Stimulated activated CD8-positive, alpha-beta memory T cell treated with anti-CD3 and anti-CD28 coated beads, Interleukin-4, amount 100 ng/mL, for 48 hours (primary cell): ENCODE measurements at regions not wholly inside any gene's neighbourhood (a gene's known extent, or its start where the extent isn't known, plus 50 kb on each side); places are given as distances from the start of the nearest gene placed in this dataset.

Source experiments
- DNase-seq: peaks from one replicate; pipeline ENCODE4 v3.0.0-alpha.2; 2020

DNA sequence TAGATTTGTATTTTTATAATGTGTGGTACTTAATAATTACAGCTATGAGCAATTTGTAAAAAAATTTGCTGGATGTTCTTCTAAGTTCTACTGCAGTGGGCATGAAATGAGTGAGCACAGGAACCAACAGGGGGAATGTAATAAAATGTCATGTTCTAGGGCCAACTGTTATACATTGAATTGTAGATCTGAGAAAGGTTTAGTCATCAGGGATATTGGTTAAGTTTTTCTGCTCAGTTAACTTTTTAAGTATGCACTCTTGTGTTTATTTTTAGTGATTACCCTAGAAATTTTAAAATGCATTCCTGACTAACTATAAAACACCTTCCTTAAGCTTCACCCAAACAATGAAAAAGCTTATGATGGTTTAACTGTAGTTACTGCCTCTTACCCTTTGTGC, 101.8 kb downstream of the CAND1 start:
- no peak for DNase-seq

DNA sequence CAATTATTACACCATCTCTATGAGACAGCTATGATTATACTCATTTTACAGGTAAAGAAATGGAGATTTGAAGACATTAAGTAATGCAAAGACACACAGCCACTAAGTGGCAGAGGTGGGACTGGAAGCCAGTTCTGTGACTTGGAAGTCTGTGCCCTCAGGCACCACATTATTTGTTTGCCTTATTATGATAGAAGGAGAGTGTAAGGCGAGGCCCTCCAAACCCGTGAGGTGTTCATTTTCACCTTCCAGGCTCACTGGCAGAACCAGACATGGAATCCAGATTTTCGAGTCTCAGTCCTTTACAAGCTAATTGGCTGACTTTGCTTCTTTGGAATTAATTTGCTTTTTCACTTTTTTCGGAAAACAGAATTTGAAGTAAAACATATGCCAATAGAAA, 107.9 kb downstream of the CAND1 start:
- no peak for DNase-seq

DNA sequence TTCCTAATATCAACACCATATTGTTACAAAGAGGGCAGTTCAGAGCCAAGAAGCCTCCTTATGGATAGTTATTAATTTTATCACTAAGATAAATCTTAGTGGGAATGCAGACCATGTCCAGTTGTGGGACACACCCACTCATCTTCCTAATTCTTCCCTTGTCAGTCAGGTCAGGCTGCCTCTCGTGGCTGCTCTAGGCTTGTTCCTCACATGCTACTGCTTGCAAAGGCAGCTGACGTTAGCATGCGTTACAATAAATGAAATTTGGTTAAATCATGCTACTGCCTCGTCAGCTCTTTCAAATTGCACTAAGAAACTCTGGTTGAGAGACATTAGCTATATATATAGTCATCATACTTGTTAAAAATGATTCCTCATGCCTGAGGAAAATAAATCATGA, 108.4 kb downstream of the CAND1 start:
- DNase-seq, result no peak

DNA sequence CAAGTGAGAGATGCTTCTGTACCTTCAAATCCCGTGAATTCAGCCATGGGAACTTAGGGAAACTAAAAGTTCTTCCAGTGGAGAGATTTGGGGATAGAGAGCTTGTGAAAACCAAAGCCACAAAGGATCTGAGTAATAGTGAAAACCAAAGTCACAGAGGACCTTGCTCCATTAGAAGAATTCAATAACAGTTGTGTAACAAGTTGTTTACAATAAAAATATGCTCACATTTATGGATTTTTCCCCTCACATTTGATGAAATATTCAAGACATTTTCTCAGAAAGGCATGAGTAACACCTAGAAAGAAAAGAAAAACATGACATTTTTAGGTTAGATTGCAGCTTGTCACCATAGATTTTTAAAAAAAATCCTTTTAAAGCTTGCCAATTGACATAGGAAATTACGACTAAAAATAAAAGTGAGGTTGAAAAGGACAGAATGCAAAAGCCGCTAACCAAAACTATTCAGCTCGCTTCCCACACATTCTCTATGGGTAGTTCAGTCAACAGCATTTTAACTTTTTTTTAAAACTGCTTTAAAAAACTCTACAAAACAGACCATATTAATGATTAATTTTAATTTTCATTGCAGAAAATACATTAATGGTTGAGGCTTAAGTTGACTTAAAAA, 113.2 kb downstream of the CAND1 start:
- DNase-seq, result no peak

DNA sequence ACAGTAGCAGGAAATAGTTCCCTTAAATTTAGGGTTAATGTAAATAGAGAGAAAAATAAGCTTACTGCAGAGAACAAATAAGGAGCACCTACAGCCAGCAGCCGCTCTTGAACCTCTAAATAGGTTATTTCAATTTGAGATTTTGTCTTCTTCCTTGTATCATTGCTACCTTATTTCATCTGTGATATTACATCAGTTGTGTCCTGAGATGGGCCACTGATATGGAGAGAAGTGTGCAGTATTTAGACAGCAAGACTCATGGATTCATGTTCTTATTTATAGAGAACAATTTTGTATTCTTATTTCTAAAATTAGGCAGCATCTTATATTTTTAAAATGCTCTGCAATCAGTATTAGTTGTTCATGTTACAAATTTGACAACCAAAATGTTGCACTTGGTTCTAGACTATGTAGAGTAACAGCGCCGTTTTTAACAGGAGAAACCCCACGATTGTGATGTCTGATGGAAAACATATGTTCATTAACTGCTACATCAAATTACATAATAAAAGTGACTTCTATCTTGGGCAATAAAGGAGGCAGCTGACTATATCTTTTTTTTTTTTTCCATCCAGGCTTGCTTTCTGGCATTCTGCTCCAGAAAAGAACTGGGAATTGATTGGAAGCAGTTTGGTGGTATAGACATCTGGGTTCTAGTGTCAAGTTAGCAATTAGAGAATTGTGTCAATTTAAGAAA, 117.9 kb downstream of the CAND1 start:
- DNase-seq, result no peak

DNA sequence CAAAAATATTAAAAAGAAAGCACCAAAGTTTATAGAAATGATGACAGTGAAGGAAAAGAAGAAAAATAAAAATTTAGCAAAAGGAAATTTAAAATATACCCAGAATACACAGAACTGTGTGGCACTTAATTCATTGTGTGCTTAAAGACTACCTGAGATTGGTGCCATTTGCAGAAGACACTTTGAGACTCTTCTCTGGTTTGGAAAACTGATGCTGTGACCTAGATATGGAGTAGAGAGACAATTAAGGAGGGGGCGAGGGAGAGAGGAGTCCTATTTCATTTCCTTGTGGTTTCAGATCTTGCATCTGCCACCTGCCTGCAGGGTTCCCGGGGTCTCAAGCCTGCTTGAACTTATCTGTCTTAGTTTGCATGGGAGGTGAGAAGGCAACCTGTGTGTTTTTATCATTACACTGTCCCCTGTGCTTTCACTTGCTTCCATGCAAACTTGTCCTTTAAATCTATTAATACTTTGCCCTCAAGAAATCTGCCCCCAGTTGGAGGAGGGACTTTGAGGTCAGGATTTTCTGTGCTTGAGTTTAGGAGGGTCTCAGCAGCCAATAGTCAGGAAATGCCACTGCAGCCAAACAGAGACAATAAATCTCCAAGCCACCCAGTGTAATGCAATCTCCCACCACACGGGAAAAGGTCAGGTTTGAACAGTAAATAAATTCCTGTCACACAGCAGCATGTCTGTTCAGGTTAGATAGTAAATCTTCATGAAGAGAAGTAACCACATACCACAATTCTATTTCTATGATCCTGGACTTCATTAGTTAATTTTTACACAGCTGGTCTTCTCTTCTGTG, 119.4 kb downstream of the CAND1 start:
- DNase-seq, result no peak

DNA sequence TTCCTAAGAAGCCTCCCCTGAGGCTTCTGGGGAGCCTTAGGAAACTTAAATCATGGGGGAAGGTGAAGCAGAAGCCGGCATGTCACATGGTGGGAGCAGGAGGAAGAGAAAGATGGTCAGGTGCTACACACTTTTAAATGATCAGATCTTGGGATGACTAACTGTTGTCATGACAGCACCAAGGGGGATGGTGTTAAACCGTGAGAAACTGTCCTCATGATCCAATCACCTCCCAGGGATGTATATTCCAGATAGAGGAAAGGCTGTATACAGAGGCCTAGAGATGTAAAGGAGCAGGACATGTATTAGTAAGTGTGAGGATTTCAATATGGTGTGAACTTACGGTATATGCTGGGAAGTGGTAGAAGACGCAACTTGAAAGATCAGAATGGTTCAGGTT, 121.1 kb downstream of the CAND1 start:
- DNase-seq, result no peak

DNA sequence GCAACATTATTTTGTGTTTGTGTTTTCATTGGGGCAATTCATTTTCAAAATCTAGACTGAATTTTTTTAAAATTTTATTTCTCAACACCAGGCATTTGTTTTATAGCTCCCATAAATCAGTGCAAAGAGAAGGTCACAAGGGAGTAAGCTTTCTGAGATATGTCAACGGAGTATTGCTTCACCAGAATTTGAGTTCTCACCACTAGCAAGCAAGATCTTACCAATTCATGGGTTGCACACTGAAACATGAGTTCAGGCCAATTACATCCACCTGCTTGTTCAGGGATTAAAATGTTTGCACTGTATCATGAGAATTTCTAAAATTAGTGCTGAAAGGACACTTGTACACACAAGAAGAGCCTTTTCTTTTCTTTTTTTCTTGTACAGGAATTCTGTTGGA, 121.9 kb downstream of the CAND1 start:
- no peak for DNase-seq

DNA sequence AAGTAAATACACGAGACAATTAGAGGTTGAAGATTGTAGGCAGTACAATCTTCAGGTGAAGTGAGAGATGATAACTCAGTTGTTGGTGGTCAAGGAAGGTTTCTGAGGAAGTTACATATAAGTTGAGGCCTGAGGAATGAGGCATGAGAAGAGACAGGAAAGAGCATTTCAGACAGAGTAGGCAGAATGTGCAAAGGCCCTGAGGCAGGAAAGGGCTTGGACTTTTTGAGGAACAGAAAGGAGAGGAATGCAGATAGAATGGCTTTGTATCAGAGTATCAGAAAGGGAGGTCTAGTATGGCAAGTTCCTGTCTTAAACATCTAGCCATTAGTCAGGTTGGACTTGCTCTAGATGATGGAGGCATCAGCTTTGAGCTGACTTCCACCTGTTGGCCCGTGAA, 122.5 kb downstream of the CAND1 start:
- DNase-seq, result no peak

DNA sequence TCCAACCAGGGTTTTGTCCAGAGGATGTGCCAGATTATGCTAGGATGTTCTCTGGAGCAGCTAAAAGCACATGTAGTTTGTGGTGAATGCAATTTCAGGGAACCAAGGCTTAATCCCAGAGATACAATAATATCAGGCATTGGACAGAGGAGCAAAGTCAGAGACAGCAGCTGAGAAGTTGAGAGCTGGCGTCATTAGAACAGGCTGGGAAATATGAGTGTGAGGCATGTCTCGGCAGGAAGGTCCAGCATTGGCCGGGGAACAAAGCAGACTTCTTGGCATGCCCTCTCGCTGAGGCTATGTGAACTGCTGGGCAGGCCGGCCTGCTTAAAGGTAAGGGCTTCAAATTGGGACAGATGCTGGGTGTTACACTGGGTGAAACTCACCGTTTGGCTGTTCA, 125.4 kb downstream of the CAND1 start:
- DNase-seq, result no peak

DNA sequence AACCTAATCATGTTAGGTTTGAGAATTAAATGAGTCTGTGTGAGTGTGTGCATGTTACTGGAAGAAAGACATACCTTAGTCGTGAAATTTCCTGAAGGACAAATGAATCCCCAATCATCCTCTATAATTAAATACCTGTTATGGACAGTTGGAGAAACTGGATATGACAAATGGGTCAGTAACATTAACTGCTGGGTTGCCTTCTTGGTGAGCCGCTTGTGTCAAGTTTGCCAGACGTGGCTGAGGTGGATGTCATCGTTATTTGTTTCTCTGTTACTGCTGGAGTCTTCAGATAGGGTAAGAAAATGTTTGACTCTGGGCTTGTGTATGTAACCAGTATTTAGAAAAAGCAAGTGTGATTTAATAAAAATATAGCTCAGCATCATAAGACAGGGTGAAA, 131.6 kb downstream of the CAND1 start:
- DNase-seq, result no peak

DNA sequence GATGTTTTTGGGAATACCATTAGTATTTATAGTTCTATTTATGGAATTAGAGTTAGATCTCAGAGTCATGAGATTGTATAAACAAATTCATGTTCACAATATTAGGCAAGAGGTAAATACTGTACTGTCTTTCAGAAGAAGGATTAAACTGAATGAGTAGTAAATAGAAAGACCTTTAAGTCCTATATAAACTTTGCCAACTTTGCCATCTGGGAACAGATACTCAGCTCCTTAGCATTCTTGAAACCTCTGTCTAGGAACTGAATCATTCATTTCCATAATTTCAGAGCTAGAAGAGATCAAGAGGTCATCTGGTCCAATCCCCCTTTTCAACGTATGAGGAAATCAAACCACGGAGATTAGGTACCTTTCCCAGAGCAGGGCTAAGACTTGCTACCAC, 141.1 kb downstream of the CAND1 start:
- DNase-seq, result no peak

DNA sequence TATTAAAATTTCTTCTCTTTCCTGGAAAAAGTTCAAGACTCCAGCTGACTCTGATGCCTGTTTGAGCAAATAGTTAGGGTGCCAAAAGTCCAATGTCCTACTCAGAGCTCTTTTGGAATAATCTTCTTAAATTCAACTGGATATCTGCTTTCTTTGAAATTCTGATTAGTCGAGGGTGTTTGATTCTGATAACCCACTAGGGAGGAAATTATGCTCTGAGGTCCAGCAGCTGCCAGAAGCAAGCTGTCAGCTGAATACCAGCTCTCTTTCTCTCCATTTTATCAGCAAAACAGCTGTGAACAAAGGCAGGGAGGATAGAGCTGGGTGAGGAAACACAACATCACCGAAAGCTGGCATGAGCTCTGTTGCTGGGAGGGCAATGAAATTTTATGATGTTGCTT, 141.5 kb downstream of the CAND1 start:
- DNase-seq, result no peak

DNA sequence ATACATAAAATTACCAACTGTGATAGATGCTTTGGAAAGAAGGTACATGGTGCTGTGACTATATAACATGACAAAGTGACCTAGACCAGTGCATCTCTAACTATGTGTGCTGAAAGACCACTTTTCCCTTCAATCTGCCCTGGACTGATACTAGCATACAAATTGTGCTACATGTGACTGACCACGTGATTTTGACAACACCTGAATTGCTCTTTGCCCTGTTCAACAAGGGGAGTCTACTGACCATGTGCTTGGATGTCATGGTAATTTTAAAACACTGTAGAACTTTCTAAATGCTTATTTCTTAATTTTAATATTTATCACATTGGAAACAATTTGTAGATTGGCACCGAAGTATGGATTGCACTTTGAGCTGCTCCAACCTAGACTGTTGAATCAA, 142.4 kb downstream of the CAND1 start:
- no peak for DNase-seq

DNA sequence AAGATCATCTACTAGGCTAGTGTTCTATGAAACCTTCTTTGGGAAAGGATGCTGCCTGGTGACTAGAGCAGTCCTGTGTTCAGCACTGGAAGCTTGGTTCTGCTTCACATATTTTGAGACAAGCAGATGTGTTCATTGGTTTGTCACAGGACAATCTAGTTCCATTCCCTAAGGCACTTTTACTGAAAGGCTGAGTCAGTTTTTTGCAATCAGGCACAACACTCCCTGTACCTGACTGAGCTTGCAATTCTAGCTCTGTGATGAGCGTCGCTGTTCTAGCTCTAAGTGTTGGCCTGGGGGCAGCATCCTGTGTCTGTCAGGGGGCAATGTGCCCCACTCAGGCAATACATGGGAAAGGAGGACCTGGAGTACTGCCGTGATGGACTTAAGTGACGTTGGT, 144.4 kb downstream of the CAND1 start:
- no peak for DNase-seq

DNA sequence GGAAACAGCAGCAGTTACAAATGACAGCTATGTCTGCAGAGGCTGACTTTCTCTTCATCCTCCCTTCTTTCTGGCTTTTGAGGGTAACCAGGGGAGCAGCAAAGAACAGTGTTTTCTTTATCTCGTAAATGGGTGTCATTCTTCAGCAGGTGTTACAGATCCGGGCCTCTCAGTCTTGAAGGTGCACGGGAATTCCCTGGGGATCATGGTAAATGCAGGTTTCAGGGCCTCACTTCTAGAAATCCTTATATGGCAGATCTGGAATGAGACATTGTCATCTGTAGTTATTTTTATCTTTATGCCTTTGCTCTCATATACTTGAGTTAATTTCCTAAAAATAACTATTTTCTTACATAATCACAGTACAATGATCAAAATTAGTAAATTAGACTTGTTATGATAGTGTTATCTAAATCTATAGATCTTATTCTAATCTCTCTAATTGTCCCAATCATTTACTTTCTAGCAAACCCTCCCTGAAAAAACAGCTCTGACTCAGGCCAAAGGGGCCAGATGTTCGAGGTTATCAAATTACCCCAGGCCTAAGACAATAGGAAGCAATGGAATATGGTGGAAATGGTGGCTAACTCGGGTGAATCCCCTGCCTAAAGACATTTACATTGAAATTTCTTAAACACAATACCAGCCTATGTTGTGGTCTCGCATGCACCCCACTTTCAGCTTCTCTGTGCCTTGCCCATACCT, 145.0 kb downstream of the CAND1 start:
- DNase-seq, result no peak

DNA sequence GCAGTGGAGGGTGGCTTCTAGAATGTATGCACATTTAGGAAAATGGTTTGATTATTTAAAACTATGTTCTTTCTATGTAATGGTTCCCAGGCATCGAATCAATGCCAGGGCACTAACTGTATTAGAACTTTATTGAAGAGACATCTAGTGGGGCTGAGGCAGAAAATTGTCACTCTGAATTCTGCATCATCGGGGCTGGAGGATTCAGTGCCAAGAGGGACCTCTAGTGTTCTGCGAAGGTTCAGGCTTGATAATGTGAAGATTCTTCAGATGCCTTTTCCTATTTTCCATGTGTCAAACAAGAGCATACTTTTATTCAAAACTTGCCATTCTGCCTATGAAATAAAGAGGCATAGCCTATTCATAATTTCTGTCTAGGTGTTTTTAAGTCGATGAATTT, 146.3 kb downstream of the CAND1 start:
- DNase-seq, result no peak

DNA sequence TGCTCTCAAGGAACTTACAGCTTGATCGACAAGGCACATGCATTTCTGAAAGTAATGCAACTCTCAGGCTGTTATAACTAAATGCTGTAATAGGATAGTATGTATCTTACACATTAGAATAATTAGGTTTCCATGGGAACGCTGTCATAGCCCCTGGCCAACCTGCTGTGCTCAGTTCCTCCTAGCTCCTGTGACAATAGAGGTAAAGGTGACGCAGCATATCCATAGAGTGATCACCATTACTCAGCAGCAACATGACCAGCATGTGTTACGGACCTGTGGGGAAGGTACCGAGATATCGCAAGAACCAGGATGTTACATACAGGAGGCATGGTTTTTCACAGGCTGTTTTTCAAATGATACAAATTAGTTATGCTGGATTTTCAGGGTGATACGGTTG, 150.7 kb downstream of the CAND1 start:
- DNase-seq, result no peak

DNA sequence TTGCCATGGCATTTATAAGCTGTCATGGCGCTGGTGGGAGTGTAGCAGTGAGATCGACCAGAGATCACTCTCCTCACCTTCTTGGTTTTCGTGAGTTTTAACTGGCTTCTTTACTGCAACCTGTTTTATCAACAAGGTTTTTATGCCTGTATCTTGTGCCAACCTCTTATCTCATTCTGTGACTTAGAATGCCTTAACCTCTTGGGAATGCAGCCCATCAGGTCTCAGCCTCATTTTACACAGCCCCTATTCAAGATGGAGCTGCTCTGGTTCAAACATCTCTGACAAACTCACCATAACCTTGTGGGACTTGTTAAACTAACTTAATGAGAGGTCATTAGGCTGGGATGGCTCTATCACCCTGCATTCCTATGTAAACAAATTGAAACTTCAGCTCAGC, 151.3 kb downstream of the CAND1 start:
- no peak for DNase-seq

DNA sequence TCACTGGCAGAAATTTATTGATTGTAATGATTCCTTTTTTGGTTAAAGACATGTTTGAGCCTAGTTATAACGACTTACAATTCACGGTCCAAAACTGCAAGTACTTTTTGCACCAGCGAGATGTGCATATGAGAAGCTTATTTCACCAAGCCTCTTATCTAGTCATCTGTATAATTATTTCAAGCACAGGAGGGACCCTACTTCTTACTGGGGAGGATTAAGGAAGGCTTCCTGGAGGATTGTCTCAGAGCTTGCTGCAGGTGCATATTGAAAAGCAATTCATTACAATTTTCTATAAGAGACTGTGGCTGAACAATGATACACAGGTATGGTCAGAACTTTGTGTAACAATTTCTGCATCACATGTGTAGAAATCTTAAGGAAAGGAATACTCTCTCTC, 152.9 kb downstream of the CAND1 start:
- DNase-seq, result no peak

DNA sequence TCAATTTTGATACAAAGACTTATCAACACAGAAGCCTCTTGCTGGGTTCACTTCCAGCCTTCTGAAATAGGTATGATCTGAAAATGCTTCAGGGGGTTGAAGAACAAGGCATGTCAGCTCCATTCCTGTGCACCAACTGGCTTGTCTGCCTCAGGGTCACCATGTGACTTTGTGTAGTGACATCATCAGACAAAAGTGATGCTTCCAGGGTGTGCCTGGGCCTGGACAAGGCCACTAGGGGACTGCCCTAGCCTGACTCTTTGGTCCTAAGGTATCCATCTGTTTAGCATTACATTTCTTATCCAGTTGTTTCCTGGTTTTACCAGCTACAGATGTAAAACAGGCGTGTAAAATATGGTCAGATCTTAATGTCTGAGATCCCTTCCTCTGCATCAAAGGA, 155.6 kb downstream of the CAND1 start:
- DNase-seq, result no peak

DNA sequence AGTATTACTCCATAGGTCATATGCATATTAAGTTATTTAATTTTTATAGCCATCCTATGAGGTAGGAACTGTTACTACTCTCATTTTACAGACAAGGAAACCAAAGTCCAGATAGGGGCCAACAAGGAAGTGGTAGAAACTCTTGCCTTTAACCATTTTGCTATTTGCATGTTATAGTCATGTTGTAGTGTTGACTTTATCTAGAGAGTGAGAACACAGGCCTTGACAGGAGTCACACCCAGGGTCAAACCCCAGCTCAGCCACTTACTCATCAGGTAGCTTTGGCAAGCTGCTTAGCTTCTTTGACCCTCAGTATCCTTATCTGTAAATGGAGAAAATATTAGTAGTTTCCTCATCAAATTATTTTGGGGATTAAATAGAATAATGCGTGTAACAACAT, 156.2 kb downstream of the CAND1 start:
- no peak for DNase-seq

DNA sequence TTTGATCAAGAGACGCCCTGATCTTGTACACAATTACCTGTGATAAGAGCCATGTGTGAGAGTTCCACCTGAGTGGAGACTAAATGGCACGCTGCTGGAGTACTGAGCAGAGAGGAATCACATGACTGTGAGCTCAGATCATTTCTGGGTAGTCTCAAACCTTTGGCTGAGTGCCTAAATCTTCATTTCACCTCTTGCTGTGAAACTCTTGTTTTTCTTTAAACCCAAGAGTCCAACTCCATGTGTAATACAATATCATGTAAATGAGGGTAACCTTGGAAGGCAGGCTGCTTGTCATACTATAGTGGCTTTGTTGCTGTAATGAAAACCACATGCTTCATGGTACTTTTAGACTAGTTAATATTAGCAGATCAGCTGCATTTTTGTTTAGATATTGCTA, 156.9 kb downstream of the CAND1 start:
- DNase-seq, result no peak

DNA sequence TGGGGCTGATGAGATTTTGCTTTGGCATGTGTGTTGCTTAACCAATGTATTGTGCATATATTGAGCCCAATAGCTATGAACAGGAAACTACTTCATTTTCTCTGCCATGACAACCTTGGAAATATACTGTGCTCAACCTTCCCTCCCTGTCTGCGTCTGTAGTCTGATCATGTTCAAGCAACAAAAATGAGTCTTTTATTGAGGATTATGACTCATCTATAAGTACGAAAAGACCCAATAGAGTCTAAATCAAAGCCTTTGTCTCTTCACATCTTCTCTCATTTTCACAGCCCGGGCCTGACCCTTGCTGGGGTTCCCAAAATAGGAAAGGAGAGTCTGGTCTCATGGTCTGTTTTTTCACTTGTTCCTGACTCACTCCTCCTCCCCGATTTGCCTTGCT, 158.2 kb downstream of the CAND1 start:
- no peak for DNase-seq
